HepG2 (cell line): ENCODE measurements at regions not wholly inside any gene's neighbourhood (a gene's known extent, or its start where the extent isn't known, plus 50 kb on each side); places are given as distances from the start of the nearest gene placed in this dataset.

Source experiments
- ATAC-seq: fragments of 200-7000 bp; cut with Tn5 transposase; 3 replicates; pipeline ENCODE4 v1.9.1; 2020; ENCODE audit warnings: mild to moderate bottlenecking, moderate library complexity
- BruUV-seq: library from RNA; stranded (reverse); fragments of 400-500 nt; replicated peaks from 2 replicates; lab custom pipeline; 2021; lab: Mats Ljungman, UMichigan
- CTCF ChIA-PET: fragments of 300-600 bp; formaldehyde crosslinking; extraction: SDS; loops from one replicate; lab custom pipeline; 2021; ENCODE audit warnings: low total read pairs, inconsistent platforms, low intra/inter-chr PET ratio; lab: Yijun Ruan, JAX
- POLR2A ChIA-PET: fragments of 350-600 bp; sonication (Branson Sonifier 250); formaldehyde crosslinking; loops from one replicate; lab custom pipeline; 2020; ENCODE audit warnings: antibody characterized with exemption, inconsistent platforms; lab: Yijun Ruan, JAX
- DNase-seq: peaks from one replicate; pipeline ENCODE4 v3.0.0-alpha.2; 2015; ENCODE audit warnings: low spot score
- FAIRE-seq: peaks from 3 replicates; lab custom pipeline; 2011; peaks lifted over from hg19 to GRCh38; lab: Jason Lieb, UNC
- H2AFZ ChIP-seq: one replicate; pipeline ENCODE4 v1.6.1; 2011; ENCODE audit warnings: low read length, inconsistent platforms
- H3K27ac ChIP-seq: fragments of 300-600 bp; 3 replicates; pipeline ENCODE4 v1.8.0; 2011; ENCODE audit warnings: mixed run types, mild to moderate bottlenecking, mixed read lengths, low read length, inconsistent platforms; ENCODE audit not compliant: insufficient read depth; ENCODE audit errors: extremely low read length
- H3K27me3 ChIP-seq, 2 experiments: fragments of 200-600 bp in 1 of 2; 2 replicates in 1 of 2; 3 replicates in 1 of 2; pipeline versions ENCODE4 v1.6.0 to v1.8.0; 2011; ENCODE audit warnings: low read length in 2 of 2, mild to moderate bottlenecking in 2 of 2, moderate library complexity in 2 of 2, inconsistent platforms in 1 of 2; ENCODE audit not compliant: insufficient read depth in 2 of 2, control insufficient read depth in 1 of 2
- H3K36me3 ChIP-seq, 2 experiments: fragments of 200-600 bp in 1 of 2; replicated peaks in 1 of 2; 2 replicates in 1 of 2; 3 replicates in 1 of 2; pipeline versions ENCODE4 v1.5.1 to v1.8.0; 2011; ENCODE audit warnings: low read length in 2 of 2, inconsistent platforms in 1 of 2; ENCODE audit not compliant: insufficient read depth in 2 of 2, control insufficient read depth in 1 of 2
- H3K4me1 ChIP-seq: 2 replicates; pipeline ENCODE4 v1.5.1; 2012; ENCODE audit warnings: low read length, inconsistent platforms; ENCODE audit not compliant: insufficient read depth
- H3K4me2 ChIP-seq: 2 replicates; pipeline ENCODE4 v1.6.0; 2011; ENCODE audit warnings: low read depth, low read length, inconsistent platforms
- H3K4me3 ChIP-seq, 3 experiments: fragments of 200-600 bp in 1 of 3; sonication (generic), shearing (Covaris generic) in 1 of 3; replicated peaks in 1 of 3; 2 replicates each; pipeline ENCODE4 v1.5.1; 2011 to 2016; ENCODE audit warnings: low read length in 3 of 3, inconsistent platforms in 2 of 3, low read depth in 2 of 3, mild to moderate bottlenecking in 2 of 3, control low read depth in 1 of 3, mixed read lengths in 1 of 3; ENCODE audit not compliant: insufficient read depth in 1 of 3
- H3K79me2 ChIP-seq: one replicate; pipeline ENCODE4 v1.6.1; 2011; ENCODE audit warnings: low read length, inconsistent platforms; ENCODE audit not compliant: insufficient read depth
- H3K9ac ChIP-seq: 2 replicates; pipeline ENCODE4 v1.6.0; 2011; ENCODE audit warnings: mild to moderate bottlenecking, low read depth, low read length, inconsistent platforms; ENCODE audit not compliant: insufficient read depth
- H3K9me3 ChIP-seq: 2 replicates; pipeline ENCODE4 v1.5.1; 2012; ENCODE audit warnings: mild to moderate bottlenecking, low read length
- H4K20me1 ChIP-seq: 2 replicates; pipeline ENCODE4 v1.6.0; 2011; ENCODE audit warnings: inconsistent platforms, mild to moderate bottlenecking, low read length, moderate library complexity; ENCODE audit not compliant: insufficient read depth
- CERS6 ChIP-seq: sonication (generic); formaldehyde crosslinking; IDR thresholded peaks from 2 replicates; pipeline ENCODE4 v1.5.0; 2020; ENCODE audit warnings: missing genetic modification reagents
- ESRRA ChIP-seq: sonication (generic); formaldehyde crosslinking; IDR thresholded peaks from 2 replicates; pipeline ENCODE4 v1.5.1; 2020; ENCODE audit warnings: mild to moderate bottlenecking, low read depth, missing genetic modification reagents
- MLX ChIP-seq: IDR thresholded peaks from 2 replicates; pipeline ENCODE4 v1.6.1; 2016
- PAF1 ChIP-seq: IDR thresholded peaks from 2 replicates; pipeline ENCODE4 v1.6.1; 2016; ENCODE audit warnings: missing genetic modification reagents, missing compliant biosample characterization
- PATZ1 ChIP-seq: sonication (generic); formaldehyde crosslinking; IDR thresholded peaks from 2 replicates; pipeline ENCODE4 v1.4.0; 2020; ENCODE audit warnings: missing genetic modification reagents
- RBM22 ChIP-seq: fragments of 200-400 bp; formaldehyde crosslinking; optimal IDR thresholded peaks from 2 replicates; pipeline ENCODE3; 2017; ENCODE audit warnings: mild to moderate bottlenecking, low read length, moderate library complexity
- SMAD3 ChIP-seq: sonication (generic); formaldehyde crosslinking; IDR thresholded peaks from 2 replicates; pipeline ENCODE4 v1.4.0; 2020; ENCODE audit warnings: missing genetic modification reagents
- ZIK1 ChIP-seq: sonication (generic); formaldehyde crosslinking; IDR thresholded peaks from 2 replicates; pipeline ENCODE4 v1.5.0; 2020; ENCODE audit warnings: mild to moderate bottlenecking, low read depth, missing genetic modification reagents, borderline replicate concordance
- ZMYM4 ChIP-seq: sonication (generic); formaldehyde crosslinking; IDR thresholded peaks from 2 replicates; pipeline ENCODE4 v1.8.1; 2023; ENCODE audit warnings: mild to moderate bottlenecking, missing genetic modification reagents
- ZNF296 ChIP-seq: sonication (generic); formaldehyde crosslinking; conservative IDR thresholded peaks from 2 replicates; pipeline ENCODE4 v1.5.0; 2020; ENCODE audit warnings: mild to moderate bottlenecking, missing genetic modification reagents
- ZNF451 ChIP-seq: sonication (generic); formaldehyde crosslinking; IDR thresholded peaks from 2 replicates; pipeline ENCODE4 v1.5.0; 2020; ENCODE audit warnings: mild to moderate bottlenecking, missing genetic modification reagents
- ZNF556 ChIP-seq: sonication (generic); formaldehyde crosslinking; IDR thresholded peaks from 2 replicates; pipeline ENCODE4 v1.4.0; 2020; ENCODE audit warnings: mild to moderate bottlenecking, missing genetic modification reagents, borderline replicate concordance
- ZNF704 ChIP-seq: sonication (generic); formaldehyde crosslinking; IDR thresholded peaks from 2 replicates; pipeline ENCODE4 v1.8.1; 2023; ENCODE audit warnings: mild to moderate bottlenecking, inconsistent platforms, moderate library complexity, missing genetic modification reagents, borderline replicate concordance
- WGBS: methylation state at CpG from one replicate; pipeline ENCODE4 v1.1.6; 2017; ENCODE audit warnings: low lambda C conversion rate; 5-methylcytosine and 5-hydroxymethylcytosine counted together
- in situ Hi-C: cut with HindIII; loops from 2 replicates; pipeline ENCODE4 v1.10.0; 2017; ENCODE audit warnings: low pct_unique_long_range_greater_than_20kb; ENCODE audit not compliant: extremely low pct_ligation_motif_present
- intact Hi-C: fragments of 100-400 bp; cut with micrococcal nuclease; formaldehyde crosslinking; loops from one replicate; pipeline ENCODE4 v1.10.0; 2022; ENCODE audit not compliant: unreplicated experiment
- TF ChIP-seq, protein P1 (sequence below): sonication (generic); formaldehyde crosslinking; IDR thresholded peaks from 2 replicates; pipeline ENCODE4 v1.4.0; 2020; ENCODE audit warnings: mild to moderate bottlenecking, missing genetic modification reagents
- TF ChIP-seq, protein P2 (sequence below): sonication (generic); formaldehyde crosslinking; IDR thresholded peaks from 2 replicates; pipeline ENCODE4 v1.4.0; 2020; ENCODE audit warnings: missing genetic modification reagents
- TF ChIP-seq, protein P3 (sequence below): sonication (generic); formaldehyde crosslinking; IDR thresholded peaks from 2 replicates; pipeline ENCODE4 v1.5.0; 2020; ENCODE audit warnings: missing genetic modification reagents

GRCh38 chr10:8677642-8678041 lies 623.2 kb downstream of the GATA3 start:
- Histone ChIP-seq H3K4me1 (no peaks in the 10 kb centered on the region), H3K79me2 (no peaks in the 10 kb centered on the region), H3K4me3 (no peak overlapping the region), H3K9me3 (0 out of 2 replicates have a peak, but pooled peaks cover 8% of the 10 kb centered on the region), H2AFZ (no peak overlapping the region), H3K9ac (no peak overlapping the region), H3K27me3 (no peaks in the 10 kb centered on the region), H3K27ac (no peak overlapping the region), H3K36me3 (no peaks in the 10 kb centered on the region), H3K4me2 (no peak overlapping the region), H4K20me1 (no peaks in the 10 kb centered on the region)
- CTCF ChIA-PET = no interaction called here
- FAIRE-seq = no peak
- no peak for DNase-seq
- intact Hi-C loops = no loop called here
- in situ Hi-C loops = no loop called here
- WGBS = 1% methylated on average over 6 of the region's 6 CpGs
- no TSS peak for BruUV-seq
- ATAC-seq = no peak
- POLR2A ChIA-PET = no interaction called here
- no peak for TF ChIP-seq PAF1
- no peak for TF ChIP-seq ESRRA (CRISPR knock-in tag)
- no peak for TF ChIP-seq ZIK1
- TF ChIP-seq PATZ1 (CRISPR knock-in tag) = no peak
- TF ChIP-seq, protein P1, sequence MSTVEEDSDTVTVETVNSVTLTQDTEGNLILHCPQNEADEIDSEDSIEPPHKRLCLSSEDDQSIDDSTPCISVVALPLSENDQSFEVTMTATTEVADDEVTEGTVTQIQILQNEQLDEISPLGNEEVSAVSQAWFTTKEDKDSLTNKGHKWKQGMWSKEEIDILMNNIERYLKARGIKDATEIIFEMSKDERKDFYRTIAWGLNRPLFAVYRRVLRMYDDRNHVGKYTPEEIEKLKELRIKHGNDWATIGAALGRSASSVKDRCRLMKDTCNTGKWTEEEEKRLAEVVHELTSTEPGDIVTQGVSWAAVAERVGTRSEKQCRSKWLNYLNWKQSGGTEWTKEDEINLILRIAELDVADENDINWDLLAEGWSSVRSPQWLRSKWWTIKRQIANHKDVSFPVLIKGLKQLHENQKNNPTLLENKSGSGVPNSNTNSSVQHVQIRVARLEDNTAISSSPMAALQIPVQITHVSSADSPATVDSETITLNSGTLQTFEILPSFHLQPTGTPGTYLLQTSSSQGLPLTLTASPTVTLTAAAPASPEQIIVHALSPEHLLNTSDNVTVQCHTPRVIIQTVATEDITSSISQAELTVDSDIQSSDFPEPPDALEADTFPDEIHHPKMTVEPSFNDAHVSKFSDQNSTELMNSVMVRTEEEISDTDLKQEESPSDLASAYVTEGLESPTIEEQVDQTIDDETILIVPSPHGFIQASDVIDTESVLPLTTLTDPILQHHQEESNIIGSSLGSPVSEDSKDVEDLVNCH (CRISPR knock-in tag) = no peak
- no peak for TF ChIP-seq ZNF704 (CRISPR knock-in tag)
- TF ChIP-seq CERS6 (CRISPR knock-in tag) = no peak
- TF ChIP-seq ZNF451 (CRISPR knock-in tag) = no peak
- TF ChIP-seq, protein P2, sequence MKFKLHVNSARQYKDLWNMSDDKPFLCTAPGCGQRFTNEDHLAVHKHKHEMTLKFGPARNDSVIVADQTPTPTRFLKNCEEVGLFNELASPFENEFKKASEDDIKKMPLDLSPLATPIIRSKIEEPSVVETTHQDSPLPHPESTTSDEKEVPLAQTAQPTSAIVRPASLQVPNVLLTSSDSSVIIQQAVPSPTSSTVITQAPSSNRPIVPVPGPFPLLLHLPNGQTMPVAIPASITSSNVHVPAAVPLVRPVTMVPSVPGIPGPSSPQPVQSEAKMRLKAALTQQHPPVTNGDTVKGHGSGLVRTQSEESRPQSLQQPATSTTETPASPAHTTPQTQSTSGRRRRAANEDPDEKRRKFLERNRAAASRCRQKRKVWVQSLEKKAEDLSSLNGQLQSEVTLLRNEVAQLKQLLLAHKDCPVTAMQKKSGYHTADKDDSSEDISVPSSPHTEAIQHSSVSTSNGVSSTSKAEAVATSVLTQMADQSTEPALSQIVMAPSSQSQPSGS (CRISPR knock-in tag) = no peak
- no peak for TF ChIP-seq RBM22
- TF ChIP-seq SMAD3 = no peak
- TF ChIP-seq ZNF556 (CRISPR knock-in tag) = no peak
- no peak for TF ChIP-seq ZNF296 (CRISPR knock-in tag)
- TF ChIP-seq MLX (CRISPR knock-in tag) = no peak
- TF ChIP-seq ZMYM4 = no peak
- TF ChIP-seq, protein P3, sequence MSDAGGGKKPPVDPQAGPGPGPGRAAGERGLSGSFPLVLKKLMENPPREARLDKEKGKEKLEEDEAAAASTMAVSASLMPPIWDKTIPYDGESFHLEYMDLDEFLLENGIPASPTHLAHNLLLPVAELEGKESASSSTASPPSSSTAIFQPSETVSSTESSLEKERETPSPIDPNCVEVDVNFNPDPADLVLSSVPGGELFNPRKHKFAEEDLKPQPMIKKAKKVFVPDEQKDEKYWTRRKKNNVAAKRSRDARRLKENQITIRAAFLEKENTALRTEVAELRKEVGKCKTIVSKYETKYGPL (CRISPR knock-in tag) = no peak
